ENCODE measurements at regions not wholly inside any gene's neighbourhood (a gene's known extent, or its start where the extent isn't known, plus 50 kb on each side); places are given as distances from the start of the nearest gene placed in this dataset.

- no peak overlapping the region for H3K9ac ChIP-seq (ENCODE audit: low read depth, low read length)
- H3K18ac ChIP-seq (ENCODE audit: low read depth, low read length) = no peak overlapping the region
- no TSS peak for BruUV-seq (replicated peaks)
- H3K4me2 ChIP-seq (ENCODE audit: low read depth, low read length) = no peak overlapping the region
- TF ChIP-seq, protein P1, sequence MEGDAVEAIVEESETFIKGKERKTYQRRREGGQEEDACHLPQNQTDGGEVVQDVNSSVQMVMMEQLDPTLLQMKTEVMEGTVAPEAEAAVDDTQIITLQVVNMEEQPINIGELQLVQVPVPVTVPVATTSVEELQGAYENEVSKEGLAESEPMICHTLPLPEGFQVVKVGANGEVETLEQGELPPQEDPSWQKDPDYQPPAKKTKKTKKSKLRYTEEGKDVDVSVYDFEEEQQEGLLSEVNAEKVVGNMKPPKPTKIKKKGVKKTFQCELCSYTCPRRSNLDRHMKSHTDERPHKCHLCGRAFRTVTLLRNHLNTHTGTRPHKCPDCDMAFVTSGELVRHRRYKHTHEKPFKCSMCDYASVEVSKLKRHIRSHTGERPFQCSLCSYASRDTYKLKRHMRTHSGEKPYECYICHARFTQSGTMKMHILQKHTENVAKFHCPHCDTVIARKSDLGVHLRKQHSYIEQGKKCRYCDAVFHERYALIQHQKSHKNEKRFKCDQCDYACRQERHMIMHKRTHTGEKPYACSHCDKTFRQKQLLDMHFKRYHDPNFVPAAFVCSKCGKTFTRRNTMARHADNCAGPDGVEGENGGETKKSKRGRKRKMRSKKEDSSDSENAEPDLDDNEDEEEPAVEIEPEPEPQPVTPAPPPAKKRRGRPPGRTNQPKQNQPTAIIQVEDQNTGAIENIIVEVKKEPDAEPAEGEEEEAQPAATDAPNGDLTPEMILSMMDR (conservative IDR thresholded peaks at IDR 0.05; ENCODE audit: low read depth, low read length) = no peak
- TF ChIP-seq POLR2A (IDR thresholded peaks at IDR 0.05; ENCODE audit: low read depth, low read length) (no peak), BHLHE40 (IDR thresholded peaks at IDR 0.05; ENCODE audit: low read depth, low read length) (no peak), FOS (IDR thresholded peaks at IDR 0.05; ENCODE audit: low read depth, low read length) (no peak), MAZ (IDR thresholded peaks at IDR 0.05; ENCODE audit: borderline replicate concordance, low read depth, low read length) (no peak), CEBPB (IDR thresholded peaks at IDR 0.05; ENCODE audit: low read depth, low read length) (no peak), RFX5 (IDR thresholded peaks at IDR 0.05; ENCODE audit: low read depth, low read length) (no peak), CHD1 (IDR thresholded peaks at IDR 0.05; ENCODE audit: low read depth, low read length) (no peak), SMC3 (IDR thresholded peaks at IDR 0.05; ENCODE audit: low read depth, low read length) (no peak), MXI1 (IDR thresholded peaks at IDR 0.05; ENCODE audit: borderline replicate concordance, low read depth, low read length) (no peak), RCOR1 (IDR thresholded peaks at IDR 0.05; ENCODE audit: insufficient replicate concordance, low read length) (no peak)
- ChIA-PET POLR2A (ENCODE audit: unreplicated experiment) (interaction anchor here (0.7 kb wide), 1 partner anchor 570 kb away, joined by 6 read pairs; no protein-coding TSS in a partner anchor), CTCF (interaction anchor here (0.6 to 1.1 kb wide), 4 partner anchors 12 to 439 kb away, joined by 3 to 4 read pairs (median 3); no protein-coding TSS in a partner anchor)
- no peak overlapping the region for H2AK5ac ChIP-seq (ENCODE audit: low read depth, low read length)
- no peak overlapping the region for H2BK20ac ChIP-seq (ENCODE audit: low read depth, low read length)
- no peaks in the 10 kb centered on the region for H3K36me3 ChIP-seq (ENCODE audit: control insufficient read depth, insufficient read depth, low read length)
- no peak overlapping the region for H3K14ac ChIP-seq (replicated peaks; ENCODE audit: low read depth, low read length)
- H4K20me1 ChIP-seq (ENCODE audit: insufficient read depth, low read length) = no peaks in the 10 kb centered on the region
- H2BK120ac ChIP-seq (ENCODE audit: low read depth, low read length) = no peak overlapping the region
- H2BK5ac ChIP-seq (ENCODE audit: low read depth, low read length, poor library complexity, severe bottlenecking) = no peak overlapping the region
- no peaks in the 10 kb centered on the region for H3K4me1 ChIP-seq (ENCODE audit: control insufficient read depth, insufficient read depth, low read length)
- no peak overlapping the region for H4K8ac ChIP-seq (ENCODE audit: low read depth in 2 of 2, low read length in 2 of 2)
- no peak overlapping the region for H4K91ac ChIP-seq (ENCODE audit: insufficient read depth, low read depth, low read length)
- DNase-seq (no peak), ATAC-seq (ENCODE audit: low read depth) (no peak)
- no peaks in the 10 kb centered on the region for H3K9me1 ChIP-seq (ENCODE audit: insufficient read depth, low read length)
- 93% methylated on average over 3 of the region's 5 CpGs; no CpG with 5 or more reads in 1 of the 2 experiments for WGBS, 2 experiments (ENCODE audit: extremely low coverage in 2 of 2, insufficient read length in 1 of 2)
- in situ Hi-C loops (cut with MboI; ENCODE audit: low sequenced_read_pairs) = no loop called here
- no peak overlapping the region for H2AFZ ChIP-seq (replicated peaks; ENCODE audit: low read length, poor library complexity)
- no peak overlapping the region for H3K4ac ChIP-seq (ENCODE audit: low read depth, low read length)
- no peaks in the 10 kb centered on the region for H3K79me1 ChIP-seq (ENCODE audit: low read depth in 1 of 2, low read length in 2 of 2)
- intact Hi-C loops (cut with micrococcal nuclease) = no loop called here
- H3K56ac ChIP-seq (ENCODE audit: extremely low read depth, insufficient read depth, low read length) = no peak overlapping the region
- dilution Hi-C loops (cut with HindIII; ENCODE audit: low sequenced_read_pairs, unreplicated experiment) = no loop called here
- no peaks in the 10 kb centered on the region for H3K27me3 ChIP-seq (ENCODE audit: control insufficient read depth, insufficient read depth, low read length)
- no peak overlapping the region for H3K27ac ChIP-seq (ENCODE audit: insufficient read depth, low read length)
- no peak overlapping the region for H3K4me3 ChIP-seq (ENCODE audit: insufficient read depth, low read depth, low read length)
- H2BK15ac ChIP-seq (ENCODE audit: low read depth, low read length) = no peak overlapping the region
- H3K23ac ChIP-seq (ENCODE audit: low read depth, low read length) = no peak overlapping the region
- no peak overlapping the region for H2AK9ac ChIP-seq (replicated peaks; ENCODE audit: low read depth, low read length, poor library complexity)
- H4K5ac ChIP-seq (ENCODE audit: low read depth, low read length) = no peak overlapping the region
- no peaks in the 10 kb centered on the region for H3K9me3 ChIP-seq (ENCODE audit: control insufficient read depth, insufficient read depth, low read length)
Observed at GRCh38 chr2:187855689-187856088, 301.5 kb upstream of the TFPI start.
